Prostate gland (tissue), 2 donors: ENCODE measurements at regions not wholly inside any gene's neighbourhood (a gene's known extent, or its start where the extent isn't known, plus 50 kb on each side); places are given as distances from the start of the nearest gene placed in this dataset.

Experiments
- DNase-seq: peaks from one replicate; pipeline ENCODE4 v3.0.0-alpha.2; 2019; ENCODE audit warnings: low spot score
- H3K27ac ChIP-seq, 2 donors: fragments of 200-600 bp; sonication (generic); 2 replicates each; pipeline ENCODE4 v1.5.1; 2017 to 2019
- H3K27me3 ChIP-seq: fragments of 200-600 bp; sonication (generic); replicated peaks from 2 replicates; pipeline ENCODE4 v1.5.1; 2019; ENCODE audit not compliant: insufficient read depth
- H3K36me3 ChIP-seq, 2 donors: fragments of 200-600 bp; sonication (generic); 1 replicate in 1 of 2; 2 replicates in 1 of 2; pipeline versions ENCODE4 v1.5.1 to v1.8.1; 2017 to 2019
- H3K4me1 ChIP-seq: fragments of 200-600 bp; sonication (generic); replicated peaks from 2 replicates; pipeline ENCODE4 v1.5.1; 2019
- H3K4me3 ChIP-seq, 2 donors: fragments of 200-600 bp; sonication (generic); 2 replicates each; pipeline ENCODE4 v1.5.1; 2017 to 2019
- H3K9me3 ChIP-seq: fragments of 200-600 bp; sonication (generic); 2 replicates; pipeline ENCODE4 v1.5.1; 2017
- POLR2A ChIP-seq: fragments of 450-650 bp; IDR thresholded peaks from one replicate; pipeline ENCODE4 v1.6.1; 2016; ENCODE audit warnings: antibody characterized with exemption, mild to moderate bottlenecking
- POLR2AphosphoS5 ChIP-seq: sonication (generic); formaldehyde crosslinking; IDR thresholded peaks from one replicate; pipeline ENCODE4 v1.6.1; 2017; ENCODE audit warnings: antibody characterized with exemption
- WGBS: methylation state at CpG from one replicate; pipeline ENCODE4 v1.1.5; 2018; 5-methylcytosine and 5-hydroxymethylcytosine counted together
- intact Hi-C: fragments of 100-400 bp; cut with DNase I; formaldehyde crosslinking; loops from one replicate; pipeline ENCODE4 v1.14.2; 2022
- TF ChIP-seq, protein P1 (sequence below), 4 experiments: fragments of 200-600 bp in 2 of 4; fragments of 450-650 bp in 2 of 4; sonication (generic) in 2 of 4; IDR thresholded peaks; 1 replicate in 3 of 4; 2 replicates in 1 of 4; pipeline ENCODE4 v1.5.1; 2016 to 2019; ENCODE audit warnings: antibody characterized with exemption in 4 of 4, mild to moderate bottlenecking in 2 of 4, moderate library complexity in 2 of 4

DNA sequence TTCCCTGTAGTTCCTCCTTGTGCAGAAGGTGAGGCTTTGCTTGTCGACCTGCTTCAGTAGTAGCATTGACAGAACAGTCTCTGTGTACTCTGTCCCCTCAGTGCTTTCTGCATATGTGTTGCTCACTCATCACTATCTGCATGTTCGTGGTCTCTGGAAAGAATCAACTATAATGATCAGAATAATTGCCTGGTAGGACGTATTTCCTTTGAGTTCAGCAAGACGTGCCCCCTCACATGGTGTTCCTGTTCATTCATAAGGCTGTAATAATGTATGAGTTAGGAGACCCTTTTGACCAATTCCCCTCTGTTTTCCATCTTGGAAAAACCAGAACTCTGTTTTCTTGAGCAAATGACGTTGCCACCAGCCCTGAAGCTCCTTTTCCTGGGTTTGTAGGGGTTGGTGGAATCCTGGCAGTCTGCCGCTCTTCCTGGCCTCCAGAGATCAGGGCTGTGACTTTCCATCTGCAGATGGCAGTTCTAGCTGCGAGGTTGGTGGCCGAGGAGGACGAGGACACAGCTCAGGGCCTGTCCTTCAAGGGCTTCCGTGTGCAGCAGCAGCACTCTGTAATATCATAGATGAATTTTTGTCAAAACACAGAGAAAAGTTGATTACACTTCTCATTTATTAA, 61.9 kb downstream of the EXOSC2 start:
- Histone ChIP-seq H3K27ac (no peak overlapping the region), H3K36me3 (no peaks in the 10 kb centered on the region), H3K4me3 (no peak overlapping the region), H3K9me3 (no peaks in the 10 kb centered on the region), H3K27me3 (no peaks in the 10 kb centered on the region), H3K4me1 (no peaks in the 10 kb centered on the region)
- no peak for DNase-seq
- intact Hi-C loops, result no loop called here
- TF ChIP-seq POLR2AphosphoS5, result no peak
- no peak for TF ChIP-seq POLR2A
- TF ChIP-seq, protein P1, sequence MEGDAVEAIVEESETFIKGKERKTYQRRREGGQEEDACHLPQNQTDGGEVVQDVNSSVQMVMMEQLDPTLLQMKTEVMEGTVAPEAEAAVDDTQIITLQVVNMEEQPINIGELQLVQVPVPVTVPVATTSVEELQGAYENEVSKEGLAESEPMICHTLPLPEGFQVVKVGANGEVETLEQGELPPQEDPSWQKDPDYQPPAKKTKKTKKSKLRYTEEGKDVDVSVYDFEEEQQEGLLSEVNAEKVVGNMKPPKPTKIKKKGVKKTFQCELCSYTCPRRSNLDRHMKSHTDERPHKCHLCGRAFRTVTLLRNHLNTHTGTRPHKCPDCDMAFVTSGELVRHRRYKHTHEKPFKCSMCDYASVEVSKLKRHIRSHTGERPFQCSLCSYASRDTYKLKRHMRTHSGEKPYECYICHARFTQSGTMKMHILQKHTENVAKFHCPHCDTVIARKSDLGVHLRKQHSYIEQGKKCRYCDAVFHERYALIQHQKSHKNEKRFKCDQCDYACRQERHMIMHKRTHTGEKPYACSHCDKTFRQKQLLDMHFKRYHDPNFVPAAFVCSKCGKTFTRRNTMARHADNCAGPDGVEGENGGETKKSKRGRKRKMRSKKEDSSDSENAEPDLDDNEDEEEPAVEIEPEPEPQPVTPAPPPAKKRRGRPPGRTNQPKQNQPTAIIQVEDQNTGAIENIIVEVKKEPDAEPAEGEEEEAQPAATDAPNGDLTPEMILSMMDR (IDR thresholded peaks at IDR 0.05), result no peak
- WGBS, result 80% methylated on average over 10 of the region's 10 CpGs

GRCh38 chr9:130756037-130756436, 62.5 kb downstream of the EXOSC2 start:
- no peak overlapping the region for H3K27ac ChIP-seq
- TF ChIP-seq POLR2AphosphoS5 (no peak), POLR2A (no peak)
- TF ChIP-seq, protein P1 (IDR thresholded peaks at IDR 0.05), result no peak
- no peaks in the 10 kb centered on the region for H3K36me3 ChIP-seq
- no peaks in the 10 kb centered on the region for H3K4me1 ChIP-seq
- no peaks in the 10 kb centered on the region for H3K27me3 ChIP-seq
- no peaks in the 10 kb centered on the region for H3K9me3 ChIP-seq
- H3K4me3 ChIP-seq, result no peak overlapping the region
- WGBS, result 30% methylated on average over 2 of the region's 2 CpGs
- intact Hi-C loops, result no loop called here
- DNase-seq, result no peak

DNA sequence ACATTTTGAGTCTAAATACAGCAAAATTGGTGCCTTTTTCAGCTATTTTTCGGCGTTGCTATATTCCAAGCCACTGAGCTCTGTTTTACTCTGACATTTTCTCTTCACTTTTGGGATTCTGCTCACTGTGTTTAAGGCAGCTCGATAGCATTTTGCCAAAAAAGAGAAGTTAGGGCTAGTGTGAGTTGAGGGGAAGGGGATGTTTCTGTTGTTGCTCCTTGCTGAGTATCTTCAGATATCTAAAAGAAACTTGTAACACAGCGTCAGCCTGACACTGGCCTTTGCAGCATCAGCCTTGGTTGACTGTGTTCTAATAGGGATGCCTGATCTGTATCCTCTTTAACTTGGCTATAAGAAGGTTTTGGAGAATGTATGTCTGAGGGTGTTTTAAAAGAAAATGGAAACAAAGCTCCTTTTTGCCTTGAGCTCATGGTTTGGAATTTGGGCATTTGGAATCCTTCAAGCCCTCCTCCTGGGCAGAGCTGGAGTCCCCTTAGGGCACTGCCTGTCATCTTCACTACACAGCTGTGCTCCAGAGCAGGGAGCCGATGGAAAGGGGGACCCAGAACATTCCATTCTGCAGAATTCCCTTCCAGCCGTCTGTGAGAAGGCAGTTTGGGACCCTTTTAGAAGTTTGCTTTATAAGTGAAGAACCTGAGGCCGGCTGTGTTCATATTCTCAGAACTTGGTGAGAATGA, 63.0 kb downstream of the EXOSC2 start:
- no peak for DNase-seq
- Histone ChIP-seq H3K27me3 (no peaks in the 10 kb centered on the region), H3K9me3 (no peaks in the 10 kb centered on the region), H3K4me3 (no peak overlapping the region), H3K4me1 (no peaks in the 10 kb centered on the region), H3K36me3 (no peaks in the 10 kb centered on the region), H3K27ac (no peak overlapping the region)
- intact Hi-C loops, result no loop called here
- TF ChIP-seq, protein P1 (IDR thresholded peaks at IDR 0.05), result no peak
- TF ChIP-seq POLR2A (no peak), POLR2AphosphoS5 (no peak)
- WGBS, result 69% methylated on average over 7 of the region's 7 CpGs

GRCh38 chr9:130759738-130760137, 66.2 kb downstream of the EXOSC2 start:
- H3K27me3 ChIP-seq, result no peaks in the 10 kb centered on the region
- no peak overlapping the region for H3K27ac ChIP-seq
- no peak for TF ChIP-seq POLR2A
- TF ChIP-seq POLR2AphosphoS5, result no peak
- TF ChIP-seq, protein P1 (IDR thresholded peaks at IDR 0.05), result no peak
- DNase-seq, result no peak
- H3K4me1 ChIP-seq, result no peaks in the 10 kb centered on the region
- intact Hi-C loops, result no loop called here
- H3K4me3 ChIP-seq, result no peak overlapping the region
- WGBS, result 83% methylated on average over 4 of the region's 4 CpGs
- H3K36me3 ChIP-seq, result no peaks in the 10 kb centered on the region
- no peaks in the 10 kb centered on the region for H3K9me3 ChIP-seq
